Activated CD8-positive, alpha-beta memory T cell treated with anti-CD3 and anti-CD28 coated beads, Interleukin-2, amount 50 U/mL, for 24 hours (primary cell): ENCODE measurements at regions not wholly inside any gene's neighbourhood (a gene's known extent, or its start where the extent isn't known, plus 50 kb on each side); places are given as distances from the start of the nearest gene placed in this dataset.

ENCODE experiments used
- DNase-seq: peaks from one replicate; pipeline ENCODE4 v3.0.0-alpha.2; 2020; ENCODE audit errors: extremely low read depth

DNA sequence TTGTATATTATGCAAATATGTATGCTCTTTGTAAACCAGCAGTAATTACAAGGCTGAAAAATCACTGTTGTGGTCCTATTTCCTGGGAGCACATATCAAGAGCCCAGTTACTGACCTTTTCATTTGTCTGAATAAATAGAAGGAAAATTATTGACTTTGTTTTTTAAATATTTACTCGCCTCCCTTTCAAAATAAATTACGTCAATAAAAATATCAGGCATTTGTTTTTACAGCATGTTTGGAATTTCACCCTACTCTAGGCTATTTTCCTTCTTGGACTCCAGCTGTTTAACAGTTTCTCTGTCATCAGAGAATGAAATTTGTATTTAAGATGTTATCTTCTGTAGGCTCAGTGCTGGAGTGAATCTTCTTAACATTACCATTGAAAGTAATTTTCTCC lies 59.9 kb upstream of the LRATD1 start:
- DNase-seq, result no peak

DNA sequence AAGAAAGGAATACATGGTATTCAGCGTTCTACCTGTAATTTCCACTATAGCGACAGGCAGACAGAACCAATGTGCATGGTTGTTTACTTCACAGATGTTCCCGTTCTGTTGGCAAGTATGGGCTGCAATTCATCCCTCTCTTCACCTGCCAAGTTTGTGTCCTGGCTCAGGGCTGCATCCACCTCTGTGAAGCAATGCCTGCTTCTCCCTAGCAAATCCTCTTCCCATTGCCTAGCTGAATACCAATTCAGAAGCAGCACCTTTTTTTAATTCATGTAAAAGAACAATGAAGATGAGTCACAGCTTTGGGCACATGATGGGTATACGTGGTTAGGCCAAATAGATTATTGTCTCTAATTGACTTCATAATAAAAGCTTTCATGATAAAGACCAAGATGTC lies 54.7 kb upstream of the LRATD1 start:
- no peak for DNase-seq
